ENCODE measurements at regions not wholly inside any gene's neighbourhood (a gene's known extent, or its start where the extent isn't known, plus 50 kb on each side); places are given as distances from the start of the nearest gene placed in this dataset.

DNA sequence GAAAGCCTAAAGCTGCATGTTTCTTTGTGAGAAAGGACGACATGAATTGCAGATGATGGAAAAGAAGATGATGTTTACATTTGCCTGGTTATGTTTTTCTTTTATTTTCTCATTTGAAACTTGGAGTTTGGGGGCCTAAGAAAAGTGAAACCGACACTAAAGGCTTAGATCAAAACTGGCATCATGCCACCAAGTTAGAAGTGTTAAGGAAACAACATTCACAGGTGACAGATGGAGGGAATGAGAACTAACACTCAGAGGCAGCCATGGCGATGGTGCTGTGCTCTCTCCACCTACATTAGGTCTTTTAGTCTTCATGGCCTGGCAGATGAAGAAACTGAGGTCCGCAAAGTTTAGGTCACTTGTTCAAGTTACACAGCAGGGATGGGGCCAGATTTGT lies 923.6 kb downstream of the TUSC7 start:
- TF ChIP-seq, protein P1, sequence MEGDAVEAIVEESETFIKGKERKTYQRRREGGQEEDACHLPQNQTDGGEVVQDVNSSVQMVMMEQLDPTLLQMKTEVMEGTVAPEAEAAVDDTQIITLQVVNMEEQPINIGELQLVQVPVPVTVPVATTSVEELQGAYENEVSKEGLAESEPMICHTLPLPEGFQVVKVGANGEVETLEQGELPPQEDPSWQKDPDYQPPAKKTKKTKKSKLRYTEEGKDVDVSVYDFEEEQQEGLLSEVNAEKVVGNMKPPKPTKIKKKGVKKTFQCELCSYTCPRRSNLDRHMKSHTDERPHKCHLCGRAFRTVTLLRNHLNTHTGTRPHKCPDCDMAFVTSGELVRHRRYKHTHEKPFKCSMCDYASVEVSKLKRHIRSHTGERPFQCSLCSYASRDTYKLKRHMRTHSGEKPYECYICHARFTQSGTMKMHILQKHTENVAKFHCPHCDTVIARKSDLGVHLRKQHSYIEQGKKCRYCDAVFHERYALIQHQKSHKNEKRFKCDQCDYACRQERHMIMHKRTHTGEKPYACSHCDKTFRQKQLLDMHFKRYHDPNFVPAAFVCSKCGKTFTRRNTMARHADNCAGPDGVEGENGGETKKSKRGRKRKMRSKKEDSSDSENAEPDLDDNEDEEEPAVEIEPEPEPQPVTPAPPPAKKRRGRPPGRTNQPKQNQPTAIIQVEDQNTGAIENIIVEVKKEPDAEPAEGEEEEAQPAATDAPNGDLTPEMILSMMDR (IDR thresholded peaks at IDR 0.05 in 8 of 11, conservative IDR thresholded peaks at IDR 0.05 in 3 of 11), result no peak
- no peak for TF ChIP-seq POLR2A (IDR thresholded peaks at IDR 0.05)

Measured in spleen (tissue), 7 donors.